Stimulated activated CD4-positive, alpha-beta T cell treated with anti-CD3 and anti-CD28 coated beads, Interleukin-12 subunit alpha, Interleukin-12 subunit beta, amount 100 ng/mL, for 48 hours (primary cell): ENCODE measurements at regions not wholly inside any gene's neighbourhood (a gene's known extent, or its start where the extent isn't known, plus 50 kb on each side); places are given as distances from the start of the nearest gene placed in this dataset.
"Not testable (repeated sequence)": the region's sequence is repeated elsewhere in the genome, so short reads cannot be mapped to it uniquely, and the experiment has no call there.

Experiments
- DNase-seq, 3 donors: peaks; one replicate each; pipeline ENCODE4 v3.0.0-alpha.2; 2020; ENCODE audit warnings: low read depth in 2 of 3, low spot score in 1 of 3

DNA sequence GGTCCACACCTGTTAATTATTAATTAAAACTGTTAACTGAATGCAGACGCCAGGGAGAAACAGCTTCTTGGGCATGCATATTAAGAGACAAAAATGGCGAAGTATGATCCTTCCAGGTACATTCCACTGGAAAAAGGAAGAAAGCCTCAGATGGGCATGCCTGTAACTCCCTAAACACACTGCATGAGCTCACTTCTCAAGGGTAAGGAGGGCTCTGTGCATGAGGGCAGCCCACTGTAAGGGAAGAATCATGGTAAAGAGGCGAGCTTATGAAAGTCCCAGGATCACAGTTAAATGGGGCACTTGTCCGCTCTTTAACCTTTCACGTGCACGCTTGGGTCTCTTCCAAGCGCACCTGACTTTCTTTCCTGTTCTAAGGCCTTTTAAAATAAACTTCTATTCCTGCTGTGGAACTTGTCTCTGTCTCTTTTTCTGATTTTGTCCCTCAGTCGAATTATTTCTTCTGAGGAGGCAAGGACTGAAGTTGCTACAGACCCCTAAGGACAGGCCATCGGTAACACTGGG is 321.7 kb downstream of the PPP1R2C start:
- no peak for DNase-seq

DNA sequence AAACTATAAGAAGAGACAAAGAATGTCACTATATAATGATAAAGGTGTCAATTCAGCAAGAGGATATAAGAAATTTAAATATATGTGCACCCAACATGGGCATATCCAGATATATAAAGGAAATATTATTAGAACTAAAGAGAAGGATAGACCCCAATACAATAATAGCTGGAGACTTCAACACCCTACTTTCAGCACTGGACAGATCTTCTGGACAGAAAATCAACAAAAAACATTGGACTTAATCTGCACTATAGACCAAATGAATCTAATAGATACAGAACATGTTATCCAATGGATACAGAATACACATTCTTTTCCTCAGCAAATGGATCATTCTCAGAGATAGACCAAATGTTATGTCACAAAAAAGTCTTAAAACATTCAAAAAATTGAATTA is 327.7 kb downstream of the PPP1R2C start:
- DNase-seq = no peak

DNA sequence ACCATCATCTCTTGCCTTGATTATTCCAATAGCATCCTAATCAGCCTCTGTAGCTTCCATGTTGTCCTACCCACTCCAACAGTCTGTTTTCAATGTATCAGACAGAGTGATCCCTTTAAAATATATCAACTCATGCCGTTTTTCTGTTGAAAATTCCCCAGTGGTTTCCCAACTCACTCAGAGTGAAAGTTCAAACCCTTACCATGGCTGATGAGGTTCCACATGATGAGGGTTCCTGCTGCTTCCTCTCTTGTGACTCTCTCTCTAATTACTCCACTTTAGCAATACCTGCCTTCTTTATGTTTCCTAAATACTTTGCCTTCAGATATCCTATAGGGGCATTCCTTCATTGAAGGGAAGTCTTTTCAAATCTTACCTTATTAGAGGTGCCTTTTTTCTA is 334.7 kb downstream of the PPP1R2C start:
- DNase-seq = no peak

DNA sequence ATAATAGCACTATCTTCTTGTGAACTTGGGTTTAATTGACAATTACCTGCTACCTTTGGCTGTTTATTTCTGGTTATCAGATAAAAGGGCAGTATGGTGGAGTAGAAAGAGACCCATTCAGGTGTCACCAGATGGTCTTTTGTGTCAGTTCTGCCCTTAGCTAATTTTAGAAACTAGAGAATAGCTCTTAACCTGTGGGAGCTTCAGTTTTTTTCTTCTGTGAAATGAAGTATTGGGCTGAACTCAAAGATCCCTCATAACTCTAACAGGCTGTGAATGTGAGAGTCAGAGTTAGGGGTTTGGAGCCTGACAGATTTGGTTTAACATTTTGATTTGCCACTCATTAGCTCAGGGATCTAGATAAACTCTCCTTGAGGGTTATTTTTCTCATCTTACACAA is 335.2 kb downstream of the PPP1R2C start:
- no peak for DNase-seq

DNA sequence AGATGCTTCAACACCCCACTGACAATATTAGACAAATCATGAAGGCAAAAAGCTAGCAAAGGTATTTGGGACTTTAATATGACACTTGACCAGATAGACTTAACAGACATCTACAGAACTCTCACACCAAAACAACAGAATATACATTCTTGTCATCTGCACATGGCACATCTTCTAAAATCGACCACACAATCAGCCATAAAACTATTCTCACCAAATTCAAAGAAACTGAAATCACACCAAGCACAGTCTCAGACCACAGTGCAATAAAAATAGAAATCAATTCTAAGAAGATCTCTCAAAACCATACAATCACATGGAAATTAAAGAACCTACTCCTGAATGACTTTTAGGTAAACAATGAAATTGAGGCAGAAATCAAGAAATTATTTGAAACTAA is 340.8 kb downstream of the PPP1R2C start:
- no peak for DNase-seq

DNA sequence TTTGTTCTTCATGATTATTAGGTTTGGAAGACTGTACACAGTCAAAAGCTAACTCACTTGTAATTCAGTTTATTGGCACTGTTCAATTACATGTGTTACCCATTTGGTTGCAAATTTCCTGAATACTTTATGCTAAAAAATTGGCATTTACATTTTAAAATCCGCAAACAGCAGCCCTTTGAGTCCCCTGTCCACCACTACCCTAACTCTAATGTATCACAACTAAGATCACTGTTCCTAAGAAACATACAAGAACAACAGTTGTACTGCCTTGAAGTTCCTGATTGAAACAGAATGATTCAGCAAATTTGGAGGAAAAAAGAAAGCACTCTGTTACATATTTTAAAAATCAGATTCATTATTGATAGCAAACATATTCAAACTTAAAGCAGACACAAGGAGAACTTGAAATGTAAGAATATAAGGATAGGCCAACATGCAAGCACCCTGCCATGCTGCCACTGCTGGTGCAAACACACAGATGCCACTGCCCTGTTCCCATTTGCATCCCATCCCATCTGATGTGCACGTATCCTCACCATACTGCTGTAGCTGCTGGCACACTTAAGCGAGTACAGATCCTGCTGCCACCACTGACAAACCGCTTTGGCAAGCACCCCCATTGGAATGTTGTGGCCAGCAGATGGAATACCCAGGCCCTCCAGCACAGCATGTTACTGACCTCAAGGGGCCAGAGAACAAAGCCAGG is 343.4 kb downstream of the PPP1R2C start:
- DNase-seq = no peak

DNA sequence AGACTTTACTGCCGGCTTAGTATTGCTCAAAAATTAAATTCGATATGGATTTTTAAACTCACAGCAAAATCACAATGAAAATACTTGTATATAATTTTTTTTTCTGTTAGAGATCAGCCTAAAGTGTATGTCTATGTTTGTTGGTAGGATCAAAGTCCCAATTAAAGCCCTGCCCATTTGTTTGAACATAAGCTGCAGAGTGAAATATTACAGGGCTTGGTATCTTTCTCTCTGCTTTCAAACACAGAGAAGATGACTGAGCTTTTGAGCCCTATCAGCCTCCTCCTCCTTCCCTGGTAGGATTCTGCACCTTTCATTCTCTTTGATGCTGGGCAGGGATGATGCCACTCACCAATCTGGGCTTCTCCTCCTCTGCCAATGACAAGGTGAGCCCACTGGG is 345.4 kb downstream of the PPP1R2C start:
- DNase-seq = no peak

DNA sequence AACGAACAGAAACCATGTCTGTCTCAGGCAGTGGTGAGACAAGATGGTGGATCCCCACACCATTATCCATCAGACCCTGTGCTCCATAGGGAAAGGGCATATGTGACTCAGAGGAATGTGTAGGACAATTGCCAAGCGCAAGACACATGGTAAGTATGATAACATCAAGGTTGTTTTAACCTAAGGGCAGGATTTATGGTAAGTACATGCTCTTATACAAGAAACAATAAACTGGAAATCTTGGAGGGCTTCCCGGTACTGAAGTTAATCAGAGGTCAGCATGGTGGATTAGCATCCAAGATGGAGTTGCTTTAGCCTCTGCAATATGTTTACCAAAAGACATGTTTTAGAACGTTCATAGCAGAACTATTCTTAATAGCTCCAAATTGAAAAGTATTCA is 355.0 kb downstream of the PPP1R2C start:
- DNase-seq = no peak

DNA sequence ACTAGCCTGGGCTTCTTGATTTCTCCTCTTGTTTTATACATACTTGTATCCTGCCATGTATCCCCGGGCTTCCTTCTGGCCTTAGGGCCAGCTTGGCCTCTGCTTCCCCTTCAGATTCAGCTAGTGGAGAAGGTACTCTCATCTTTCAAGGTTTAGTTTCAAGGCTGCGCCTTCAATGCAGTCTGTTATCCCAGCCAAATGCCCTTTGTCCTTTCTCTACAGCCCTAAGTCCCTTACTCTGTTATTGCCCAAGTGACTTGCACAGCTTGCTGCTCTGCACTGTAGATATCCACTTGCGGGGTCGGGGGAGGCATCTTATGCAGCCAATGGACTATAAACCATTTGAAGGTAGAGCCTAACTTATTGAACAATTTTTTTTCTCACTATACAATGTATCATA is 357.5 kb downstream of the PPP1R2C start:
- DNase-seq = no peak

DNA sequence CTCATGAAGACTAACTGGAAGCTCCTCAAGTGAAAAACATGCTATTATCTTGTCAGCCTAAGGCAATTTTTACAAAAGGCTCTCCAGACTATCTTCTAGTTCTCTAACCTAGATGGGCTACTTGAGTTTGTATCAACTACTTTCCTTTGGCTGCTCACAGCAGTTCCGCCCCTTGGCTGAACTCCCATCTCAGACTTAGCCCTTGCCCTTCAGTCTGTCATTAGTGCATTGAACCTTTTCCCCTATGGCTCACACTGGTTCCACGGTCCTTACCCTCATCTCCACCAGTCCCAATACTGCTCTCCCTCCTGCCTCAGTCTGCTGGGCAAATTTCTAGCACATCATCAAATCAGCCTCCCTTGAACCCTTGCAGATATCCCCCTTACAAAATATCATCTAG is 362.3 kb downstream of the PPP1R2C start:
- DNase-seq = no peak

DNA sequence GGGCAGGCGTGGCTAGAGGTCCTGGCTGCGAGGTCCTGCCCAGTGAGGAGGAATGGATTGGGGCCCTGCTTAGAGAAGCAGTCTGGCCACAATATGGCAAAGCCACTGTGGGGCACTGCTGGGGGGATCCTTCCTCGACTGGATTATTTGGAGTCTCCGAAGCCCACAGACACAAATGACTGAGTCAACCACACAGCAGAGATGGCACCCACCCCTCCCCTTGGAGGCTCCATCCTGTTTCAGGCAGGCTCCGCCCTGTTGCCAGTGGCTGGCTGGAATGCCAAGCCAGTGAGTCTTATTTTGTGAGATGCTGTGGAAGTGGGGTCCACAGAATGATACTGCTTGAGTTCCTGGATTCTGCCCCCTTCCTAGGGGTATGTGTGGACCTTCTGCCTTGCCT is 363.9 kb downstream of the PPP1R2C start:
- DNase-seq = no peak

DNA sequence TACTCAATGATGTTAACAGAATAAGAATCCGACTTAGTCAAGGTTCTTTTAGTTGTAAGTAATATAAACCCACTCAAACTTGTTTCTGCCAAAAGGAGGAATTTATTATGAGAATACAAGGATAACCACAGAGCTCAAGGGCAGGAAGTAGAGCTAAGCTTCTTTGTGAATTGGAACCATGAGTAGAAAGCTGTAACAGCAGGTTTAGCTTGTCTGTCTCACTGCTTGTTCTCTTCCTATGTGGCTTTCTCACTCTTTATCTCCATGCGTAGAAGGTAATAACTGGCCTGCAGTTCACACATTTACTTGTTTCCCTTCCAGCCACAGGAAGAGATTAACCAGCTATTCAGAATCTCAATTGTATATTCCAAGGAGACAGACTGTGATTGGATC is 378.3 kb downstream of the PPP1R2C start:
- DNase-seq = no peak

DNA sequence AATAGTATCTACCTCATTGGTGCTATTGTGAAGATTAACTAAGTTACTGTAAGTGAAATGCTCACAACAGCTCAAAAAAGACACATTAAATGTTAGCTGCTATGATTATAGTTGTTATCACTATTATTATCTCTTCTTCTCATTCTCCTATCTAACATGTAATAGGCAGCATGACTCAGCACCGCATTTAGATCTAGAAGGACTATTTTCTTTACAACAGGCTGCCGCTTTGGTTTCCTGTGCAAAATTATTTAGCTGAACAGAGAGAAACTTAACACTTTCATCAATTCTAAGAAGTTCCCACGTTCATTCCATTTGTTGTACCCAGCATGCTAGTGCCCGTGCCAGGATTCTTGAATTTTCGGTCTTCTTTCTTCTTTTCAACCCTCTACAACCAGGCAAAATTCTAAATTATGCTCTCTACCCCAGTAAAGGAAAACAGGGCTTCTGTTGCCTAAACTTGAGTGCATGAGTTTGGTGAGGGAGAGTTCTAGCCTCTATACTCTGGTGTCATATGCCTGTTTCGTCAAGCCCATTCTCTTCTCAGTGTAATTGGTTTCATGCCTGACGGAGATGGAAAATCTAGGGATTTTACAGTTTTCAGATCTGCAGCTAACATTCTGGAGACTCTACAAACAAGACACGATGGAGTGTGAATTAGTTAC is 378.9 kb downstream of the PPP1R2C start:
- DNase-seq = no peak

DNA sequence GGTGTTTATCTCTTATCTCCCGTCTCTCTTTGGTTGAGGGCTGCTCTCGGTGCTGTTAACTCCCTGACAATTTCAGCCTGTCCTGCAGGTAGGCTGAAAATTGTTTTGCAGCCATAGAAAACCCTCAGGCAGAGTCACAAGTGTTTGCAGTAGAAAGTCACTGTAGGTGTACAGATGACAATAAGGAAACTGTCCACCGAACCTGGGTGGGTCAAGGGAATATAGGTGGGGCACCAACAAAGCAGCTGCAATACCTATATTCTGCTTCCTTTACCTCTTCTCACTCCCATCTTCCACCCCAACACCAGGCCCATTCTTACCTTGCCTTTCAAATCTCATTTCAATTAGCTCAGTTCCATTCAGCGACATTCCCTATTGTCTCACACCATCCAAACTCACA is 381.8 kb downstream of the PPP1R2C start:
- DNase-seq = no peak

DNA sequence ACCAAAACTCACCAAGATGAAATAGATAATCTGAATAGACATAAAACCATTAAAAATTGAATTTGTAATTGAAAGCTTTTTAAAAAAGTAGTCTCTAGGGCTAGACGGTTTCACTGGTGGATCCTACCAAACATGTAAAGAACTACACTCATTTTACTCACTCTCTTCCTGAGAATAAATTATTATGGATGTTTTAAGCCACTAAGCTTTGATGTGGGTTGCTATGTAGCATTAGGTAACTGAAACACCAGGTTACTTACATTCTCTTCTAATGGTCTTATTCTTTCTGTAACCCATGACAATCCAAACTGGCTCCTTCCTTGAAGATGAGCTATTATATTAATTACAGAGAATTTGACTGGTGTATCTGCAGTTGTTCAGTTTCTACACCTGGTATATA is 385.1 kb downstream of the PPP1R2C start:
- no peak for DNase-seq

DNA sequence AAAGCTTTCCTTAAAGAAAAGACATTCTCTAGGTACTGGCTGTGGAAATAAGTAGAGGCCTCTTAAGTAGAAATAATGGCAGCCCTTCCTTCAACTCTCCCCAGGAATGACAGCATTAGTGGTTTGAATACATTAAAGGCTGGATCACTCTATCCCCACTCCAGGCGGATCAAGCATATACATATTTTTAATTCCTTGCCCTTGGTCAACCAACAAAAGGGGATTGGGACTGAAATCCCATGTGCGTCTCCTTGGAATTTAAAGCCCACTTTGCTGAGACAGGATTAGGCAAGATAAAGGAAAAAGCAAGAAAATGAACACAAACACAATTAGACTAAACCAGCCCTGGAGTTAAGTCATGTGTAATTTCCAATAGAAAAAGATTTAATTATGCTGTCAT is 391.3 kb downstream of the PPP1R2C start:
- DNase-seq = no peak

DNA sequence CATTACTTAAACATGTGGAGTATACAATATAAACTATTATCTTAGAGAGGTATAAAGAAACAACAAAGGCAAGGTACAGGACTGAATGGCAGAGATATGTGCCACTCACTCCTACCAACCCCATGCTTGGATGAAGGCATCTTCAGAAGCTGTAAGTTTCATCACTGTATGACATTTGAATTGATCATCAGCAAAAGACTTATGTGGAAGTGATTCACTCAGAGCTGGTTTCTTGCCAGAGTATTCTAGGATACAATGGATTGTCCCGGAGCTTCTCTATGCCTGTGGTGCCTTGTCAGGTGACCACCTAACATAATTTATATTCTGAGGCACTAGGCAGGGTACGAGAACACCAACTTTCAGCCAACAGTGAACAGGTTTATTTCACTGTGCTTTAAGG is 392.2 kb downstream of the PPP1R2C start:
- no peak for DNase-seq

DNA sequence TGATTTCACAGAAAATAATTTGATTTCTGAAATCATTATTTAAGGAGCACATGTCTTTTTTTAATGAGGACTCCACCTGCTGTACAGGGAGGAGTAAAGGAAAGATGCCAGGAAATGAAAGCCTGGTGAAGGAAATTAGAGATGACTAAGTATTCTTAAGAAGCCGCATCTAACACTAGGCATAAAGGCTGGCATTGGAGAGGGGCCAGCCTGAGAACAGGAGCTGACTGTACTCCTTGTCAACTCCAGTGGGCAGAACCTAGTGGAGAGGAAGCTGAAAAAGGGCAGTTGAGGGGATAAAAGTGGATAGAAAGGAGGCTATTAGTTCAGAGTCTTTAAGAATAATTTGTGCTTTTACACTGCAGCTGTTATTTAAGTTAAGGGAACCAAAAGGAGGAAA is 393.0 kb downstream of the PPP1R2C start:
- DNase-seq = no peak

DNA sequence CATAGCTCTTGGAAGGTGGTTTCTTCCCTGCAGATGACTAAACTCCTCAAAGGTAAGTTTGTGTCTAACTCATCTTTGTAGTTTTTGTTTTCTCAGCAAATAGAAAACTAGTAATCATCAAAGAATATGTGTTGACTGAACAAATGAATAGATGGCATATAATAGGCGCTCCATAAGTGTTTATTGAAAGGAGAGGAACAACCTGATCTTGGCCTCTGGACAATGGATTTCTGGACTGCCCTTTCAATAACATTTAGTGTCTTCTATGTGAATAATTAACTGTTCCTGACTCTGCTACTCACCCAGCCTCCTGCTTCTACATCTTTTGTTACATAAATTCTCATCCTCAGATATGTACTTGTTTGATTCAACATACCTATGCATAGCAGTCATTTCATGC is 399.1 kb downstream of the PPP1R2C start:
- DNase-seq = no peak

DNA sequence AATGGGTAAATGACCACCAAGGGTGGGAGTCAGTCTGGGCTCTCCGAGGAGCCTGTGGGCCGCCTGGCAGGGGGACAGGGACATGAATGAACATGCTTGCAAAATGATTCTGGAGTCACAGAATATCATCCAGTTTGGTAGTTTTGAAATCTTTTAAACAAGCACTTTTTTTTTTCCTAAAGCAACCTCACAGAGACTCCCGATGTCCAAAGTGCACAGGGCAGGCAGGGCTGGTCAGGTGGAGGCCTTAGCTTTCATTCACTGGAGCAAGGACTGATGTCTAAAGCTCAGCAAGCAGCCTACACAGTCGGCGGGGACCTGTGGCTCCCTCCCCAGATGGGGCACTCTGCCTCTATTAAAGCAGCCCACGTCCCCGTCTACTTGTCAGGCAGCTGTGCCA is 402.9 kb downstream of the PPP1R2C start:
- no peak for DNase-seq

DNA sequence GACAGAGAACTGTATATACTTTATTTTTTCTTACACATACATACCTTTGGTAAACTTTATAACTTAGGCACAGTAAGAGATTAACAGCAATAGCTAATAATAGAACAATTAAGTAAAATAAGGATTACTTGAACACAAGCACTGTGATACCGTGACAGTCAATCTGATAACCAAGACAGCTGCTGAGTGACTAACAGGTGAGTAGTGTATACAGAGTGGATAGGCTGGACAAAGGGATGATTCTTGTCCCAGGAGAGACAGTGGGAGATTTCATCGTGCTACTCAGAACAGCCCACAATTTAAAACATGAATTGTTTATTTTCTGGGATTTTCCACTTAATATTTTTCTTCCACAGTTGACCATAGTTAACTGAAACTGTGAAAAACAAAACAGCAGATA is 411.8 kb downstream of the PPP1R2C start:
- DNase-seq = no peak

DNA sequence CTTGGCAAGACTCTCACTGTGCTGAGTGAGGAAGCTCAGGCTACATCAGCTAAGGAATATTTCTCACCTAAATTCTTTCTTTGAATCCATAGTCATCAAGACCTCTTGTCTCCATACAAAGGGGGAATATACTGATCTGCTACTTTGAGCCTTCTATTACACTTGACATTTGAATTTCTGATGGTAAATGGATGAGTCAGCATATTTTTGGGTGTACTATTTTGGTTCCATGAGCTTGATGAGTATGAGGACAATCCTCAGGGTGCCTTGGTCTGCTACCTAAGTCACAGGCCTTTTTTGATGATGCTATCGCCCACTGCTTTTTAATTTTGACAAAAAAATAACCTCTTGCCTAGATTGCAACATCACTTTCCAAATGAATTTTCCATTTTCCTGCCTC is 415.7 kb downstream of the PPP1R2C start:
- DNase-seq = no peak

DNA sequence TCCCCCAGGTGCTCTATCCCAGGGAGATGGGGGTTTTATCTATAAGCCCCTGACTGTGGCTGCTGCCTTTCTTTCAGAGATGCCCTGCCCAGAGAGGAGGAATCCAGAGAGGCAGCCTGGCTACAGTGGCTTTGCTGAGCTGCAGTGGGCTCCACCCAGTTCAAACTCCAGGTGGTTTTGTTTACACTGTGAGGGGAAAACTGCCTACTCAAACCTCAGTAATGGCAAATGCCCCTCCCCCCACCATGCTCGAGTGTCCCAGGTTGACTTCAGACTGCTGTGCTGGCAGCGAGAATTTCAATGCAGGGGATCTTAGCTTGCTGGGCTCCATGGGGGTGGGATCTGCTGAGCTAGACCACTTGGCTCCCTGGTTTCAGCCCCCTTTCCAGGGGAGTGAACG is 419.6 kb upstream of the CASK start:
- DNase-seq = not testable (repeated sequence)
